ENCODE measurements at regions not wholly inside any gene's neighbourhood (a gene's known extent, or its start where the extent isn't known, plus 50 kb on each side); places are given as distances from the start of the nearest gene placed in this dataset.
"Not testable (repeated sequence)": the region's sequence is repeated elsewhere in the genome, so short reads cannot be mapped to it uniquely, and the experiment has no call there.

DNA sequence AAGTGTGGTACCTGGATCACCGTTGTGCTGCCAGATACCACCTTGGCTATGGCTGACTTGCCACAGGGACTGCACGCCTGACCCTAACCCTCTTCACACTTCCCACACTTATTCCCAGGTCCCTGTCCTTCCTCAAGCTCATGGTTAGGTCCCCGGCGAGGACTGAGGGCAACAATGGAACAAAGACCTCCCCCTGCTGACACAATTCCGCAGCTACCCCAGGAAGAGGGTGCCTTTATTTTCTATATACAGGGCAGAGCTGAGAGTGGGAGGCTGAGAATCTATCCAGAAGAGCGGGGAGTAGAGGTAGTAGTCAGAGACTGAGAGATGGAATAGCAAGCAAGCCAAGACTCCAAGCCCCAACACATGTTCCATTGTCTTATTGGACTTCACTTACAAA is 118.1 kb upstream of the SEM1 start:
- DNase-seq (ENCODE audit: low read depth, low spot score): no peak

GRCh38 chr7:96829121-96829520 is 119.5 kb upstream of the SEM1 start:
- DNase-seq (ENCODE audit: low read depth, low spot score): not testable (repeated sequence)

- DNase-seq (ENCODE audit: low read depth, low spot score): no peak
Observed at GRCh38 chr7:96831446-96831845, 121.8 kb upstream of the SEM1 start.

GRCh38 chr7:96832092-96832662 is 122.5 kb upstream of the SEM1 start:
- no peak for DNase-seq (ENCODE audit: low read depth, low spot score)

DNA sequence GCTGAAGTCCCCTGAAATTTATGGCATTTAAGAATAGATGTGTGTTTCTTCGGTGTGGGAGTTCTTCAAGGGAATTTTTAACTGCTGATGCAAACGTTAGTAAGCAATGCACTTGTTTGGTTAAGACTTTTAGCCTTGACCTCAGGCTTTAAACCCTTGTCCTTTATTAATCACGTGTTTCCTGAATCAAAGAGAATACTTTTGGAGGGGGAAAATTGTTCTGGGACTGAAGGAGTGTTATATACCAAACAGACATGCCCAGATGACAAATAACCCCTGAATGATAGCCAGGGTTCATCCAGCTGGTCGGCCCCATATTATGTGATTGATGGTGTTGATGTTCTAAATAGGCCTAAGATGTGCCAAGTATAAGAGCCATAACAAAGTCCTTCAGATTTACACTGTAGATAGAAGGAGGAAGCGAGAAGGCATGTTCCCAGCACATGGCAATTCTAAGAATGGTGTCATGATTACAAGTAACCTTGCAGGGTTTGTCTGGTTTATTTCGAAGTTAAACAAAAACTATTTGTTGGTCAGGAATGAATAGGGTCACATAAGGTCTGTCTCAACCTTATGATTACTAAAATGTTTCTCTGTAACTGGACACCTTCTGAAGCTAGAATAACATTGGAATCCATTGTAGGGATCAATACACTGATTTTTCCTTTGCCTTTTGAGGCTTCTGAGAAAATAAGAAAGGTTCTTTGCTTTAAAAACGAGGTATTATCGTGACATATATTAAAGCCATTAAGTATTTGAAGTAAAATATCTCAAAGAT is 124.2 kb upstream of the SEM1 start:
- DNase-seq (ENCODE audit: low read depth, low spot score): no peak

- DNase-seq (ENCODE audit: low read depth, low spot score): no peak
Observed at GRCh38 chr7:96836456-96836855, 126.8 kb upstream of the SEM1 start.

DNA sequence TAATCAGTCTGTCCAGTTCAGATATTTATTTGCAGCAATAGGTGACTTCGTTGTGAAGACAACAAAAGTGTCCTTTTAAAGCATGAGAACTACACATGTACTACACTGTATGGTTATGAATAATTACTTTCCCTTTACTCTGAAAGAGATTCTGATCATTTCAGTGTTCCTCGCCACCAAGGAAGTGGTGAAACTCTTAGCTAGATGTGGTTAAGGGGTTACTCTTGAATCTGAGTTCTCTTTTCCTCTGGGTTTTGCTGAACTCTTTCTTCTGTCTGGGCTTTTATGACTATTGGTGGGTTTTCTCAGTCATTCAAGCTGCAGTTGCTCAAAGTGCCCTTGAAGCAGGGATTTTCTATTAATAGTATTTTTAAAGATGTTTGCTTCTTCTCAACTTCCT is 127.9 kb upstream of the SEM1 start:
- peak; percentile 1 for DNase-seq (ENCODE audit: low read depth, low spot score)

GRCh38 chr7:96838481-96838880 is 128.8 kb upstream of the SEM1 start:
- no peak for DNase-seq (ENCODE audit: low read depth, low spot score)

DNA sequence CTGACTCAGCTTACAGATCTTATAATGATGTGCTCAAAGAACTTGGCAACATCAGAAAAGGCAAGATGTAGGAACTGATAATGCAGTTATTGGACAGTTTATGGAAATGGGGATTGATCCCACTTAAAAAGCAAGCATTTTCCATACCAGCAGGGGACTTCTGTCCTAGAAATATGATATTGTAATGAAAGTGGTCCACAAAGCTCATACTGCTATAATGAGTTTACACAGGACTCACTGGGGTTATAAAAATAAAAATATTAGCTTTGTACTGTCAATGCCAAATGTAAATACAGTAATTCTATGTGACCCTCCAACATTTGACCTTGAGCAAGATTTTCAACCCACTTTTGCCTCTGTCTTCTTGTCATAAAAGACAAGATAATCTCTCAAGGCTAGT is 145.5 kb upstream of the SEM1 start:
- no peak for DNase-seq (ENCODE audit: low read depth, low spot score)

DNA sequence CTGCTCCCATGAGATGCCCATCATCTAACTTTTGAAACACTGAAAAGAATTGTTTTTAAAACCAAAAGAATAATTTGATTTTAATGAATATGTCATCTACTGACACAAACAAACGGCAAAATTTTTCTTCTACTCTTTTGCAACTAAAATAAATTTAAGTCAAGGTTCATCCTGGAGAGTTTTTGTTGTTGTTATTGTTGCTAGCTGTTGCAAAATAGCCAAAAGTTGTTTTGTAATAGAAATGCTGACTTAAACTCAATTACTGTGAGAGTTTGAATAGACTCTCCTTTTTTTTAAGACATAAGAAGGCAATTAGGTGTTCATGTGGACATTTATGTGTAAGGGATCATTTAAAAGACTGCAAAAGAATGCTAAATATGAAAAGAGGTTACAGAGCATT is 146.0 kb upstream of the SEM1 start:
- DNase-seq (ENCODE audit: low read depth, low spot score): no peak

DNA sequence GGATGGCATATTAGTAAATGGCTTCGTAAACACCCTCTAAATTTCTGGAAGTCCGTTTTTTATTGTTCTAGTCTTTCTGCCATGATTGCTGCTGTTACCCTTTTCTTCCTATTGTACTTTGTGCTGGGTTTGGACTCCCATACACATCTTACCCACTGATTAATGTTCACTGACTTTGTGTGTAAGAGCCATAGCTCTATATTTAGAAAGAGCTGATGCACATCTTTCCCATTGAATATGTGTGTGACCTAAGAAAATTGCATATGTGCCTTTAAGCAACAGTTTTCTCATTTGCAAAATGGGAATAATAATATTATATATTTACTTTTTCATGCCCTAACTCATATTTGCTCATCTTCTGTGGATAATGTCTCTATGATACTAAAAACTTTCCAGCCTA is 135.8 kb upstream of the DLX6 start:
- no peak for DNase-seq (ENCODE audit: low read depth, low spot score)

DNA sequence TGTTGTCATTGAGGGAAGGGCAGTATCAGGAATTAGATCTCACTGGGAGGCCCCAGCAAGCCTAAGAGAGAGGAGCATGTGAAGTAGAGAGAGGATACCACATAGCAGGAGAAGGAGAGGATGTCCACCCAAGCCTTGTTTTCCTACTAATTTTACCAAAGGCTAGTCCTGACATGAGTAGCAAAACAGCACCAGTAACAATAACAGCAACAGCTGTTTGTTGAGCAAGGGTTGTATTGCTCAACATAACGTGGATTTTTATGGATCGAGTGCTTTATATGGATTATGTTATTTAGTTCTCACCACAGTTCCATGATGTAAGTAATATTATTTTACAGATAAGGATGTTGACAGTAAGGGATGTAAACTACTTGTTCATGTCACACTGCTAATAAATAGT is 135.2 kb upstream of the DLX6 start:
- no peak for DNase-seq (ENCODE audit: low read depth, low spot score)

DNA sequence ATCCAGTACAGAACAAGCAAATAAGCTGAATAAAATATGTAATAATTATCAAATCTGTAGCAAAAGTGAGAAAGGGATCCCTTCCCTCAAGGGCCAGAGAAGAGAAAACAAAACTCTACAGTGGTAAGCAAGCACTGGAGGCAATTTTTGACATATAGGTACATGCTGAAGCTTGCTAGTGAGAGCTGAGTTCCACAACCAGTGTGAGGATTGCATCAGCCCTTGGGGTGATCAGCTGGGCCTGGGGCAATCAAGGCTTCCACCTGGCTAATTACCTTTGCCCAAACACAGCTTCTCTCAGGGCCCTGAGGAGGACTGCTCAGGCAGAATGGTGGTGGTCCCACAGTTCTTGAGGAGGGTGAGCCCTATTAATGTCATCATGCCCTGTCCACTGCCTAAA is 134.4 kb upstream of the DLX6 start:
- no peak for DNase-seq (ENCODE audit: low read depth, low spot score)

GRCh38 chr7:96887426-96887825 is 117.9 kb upstream of the DLX6 start:
- DNase-seq (ENCODE audit: low read depth, low spot score): no peak

- DNase-seq (ENCODE audit: low read depth, low spot score): no peak
Observed at GRCh38 chr7:96899108-96899507, 106.2 kb upstream of the DLX6 start.

DNA sequence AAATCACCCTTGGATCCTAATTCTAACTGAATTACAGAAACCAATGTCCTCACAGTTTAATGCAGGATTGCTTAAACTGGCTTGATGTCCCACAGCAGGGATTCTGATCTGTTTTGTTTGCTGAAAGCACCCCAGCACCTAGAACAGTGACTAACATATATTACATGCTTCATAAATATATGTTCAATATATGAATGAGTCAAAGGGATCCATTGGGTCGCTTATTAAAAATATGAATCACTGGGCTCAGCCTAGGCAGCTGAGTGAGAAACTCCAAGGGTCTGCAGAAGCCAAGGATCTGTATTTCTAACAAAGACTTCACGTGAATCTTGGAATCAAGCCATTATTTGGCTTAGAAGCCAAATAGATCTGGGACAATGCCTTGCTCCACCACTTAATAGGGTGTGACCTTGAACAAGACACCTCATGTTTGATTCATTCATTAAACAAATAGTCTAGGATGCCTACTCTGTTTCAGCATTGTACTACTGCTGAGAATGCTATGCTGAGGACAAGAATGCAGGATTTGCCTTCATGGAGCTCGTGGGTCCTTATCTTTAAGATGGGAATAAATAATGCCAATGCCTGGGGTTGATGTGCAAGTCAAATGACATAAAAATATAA is 103.4 kb upstream of the DLX6 start:
- no peak for DNase-seq (ENCODE audit: low read depth, low spot score)

DNA sequence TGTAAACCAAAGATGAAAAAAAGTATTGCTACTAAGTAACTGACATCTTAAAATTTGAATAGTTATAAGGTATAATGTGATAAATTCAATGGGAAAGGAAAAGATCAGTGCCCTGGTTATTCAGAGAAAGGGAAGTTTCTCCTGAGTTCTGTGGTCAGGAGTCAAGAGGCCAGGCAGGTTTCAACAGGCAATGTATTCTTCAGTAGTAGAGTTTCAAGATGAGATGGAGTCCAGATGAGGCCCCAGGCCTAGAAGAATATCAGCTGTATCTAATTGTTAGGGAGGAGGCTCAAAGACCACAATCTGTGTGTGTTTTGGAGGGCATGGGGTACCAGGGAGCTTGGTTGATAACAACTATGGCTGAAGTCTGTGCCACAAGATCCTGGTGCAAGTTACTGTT is 101.4 kb upstream of the DLX6 start:
- DNase-seq (ENCODE audit: low read depth, low spot score): no peak

DNA sequence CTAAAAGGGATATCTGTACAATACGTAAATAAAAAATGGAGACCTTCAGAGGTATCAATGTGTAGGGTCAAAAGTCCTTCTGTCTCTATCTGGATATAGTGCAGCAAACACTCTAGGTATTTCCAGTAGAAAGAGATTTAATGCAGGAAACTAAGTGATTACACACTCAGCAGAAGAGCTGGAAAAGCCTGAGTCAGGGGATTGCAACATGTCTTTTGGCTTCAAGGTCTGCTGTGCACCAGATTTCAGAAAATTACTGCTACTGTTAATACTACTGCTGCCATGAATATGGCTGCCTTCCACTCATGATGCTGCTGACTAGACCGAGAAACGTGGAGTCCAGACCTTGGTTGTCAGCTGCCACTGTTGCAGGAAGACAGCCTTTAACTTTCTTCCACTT is 94.9 kb upstream of the DLX6 start:
- no peak for DNase-seq (ENCODE audit: low read depth, low spot score)

DNA sequence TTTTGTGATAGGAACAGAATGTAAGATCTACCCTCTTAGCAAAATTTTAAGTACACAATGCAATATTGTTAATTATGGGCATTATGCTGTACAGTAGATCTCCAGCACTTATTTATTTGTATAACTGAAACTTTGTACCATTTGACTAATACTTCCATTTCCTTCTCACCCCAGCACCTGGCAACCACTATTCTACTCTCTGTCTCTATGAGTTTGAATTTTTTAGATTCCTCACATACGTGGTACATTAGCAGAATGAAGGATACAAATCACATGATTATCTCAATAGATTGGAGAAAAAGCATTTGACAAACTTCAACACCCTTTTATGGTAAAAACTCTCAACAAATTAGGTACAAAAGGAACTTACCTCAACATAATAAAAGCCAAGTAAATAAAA is 90.3 kb upstream of the DLX6 start:
- DNase-seq (ENCODE audit: low read depth, low spot score): no peak

DNA sequence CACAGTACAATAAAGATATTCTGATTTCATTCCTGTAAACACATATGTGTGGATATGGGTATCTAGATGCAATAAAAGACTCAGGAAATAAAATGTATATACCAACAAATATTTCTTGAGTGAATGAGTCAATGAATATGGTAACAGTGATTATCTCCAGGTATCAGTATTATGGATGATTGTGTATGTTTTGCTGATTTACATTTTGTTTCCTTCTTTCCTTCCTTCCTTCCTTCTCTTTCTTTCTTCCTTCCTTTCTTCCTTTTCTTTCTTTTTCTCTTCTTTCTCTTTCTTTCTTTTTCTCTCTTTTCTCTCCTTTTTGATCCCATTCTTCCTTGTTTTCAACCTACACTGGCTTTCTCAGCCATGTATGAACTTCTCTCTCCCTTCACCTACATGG is 85.3 kb upstream of the DLX6 start:
- DNase-seq (ENCODE audit: low read depth, low spot score): no peak

DNA sequence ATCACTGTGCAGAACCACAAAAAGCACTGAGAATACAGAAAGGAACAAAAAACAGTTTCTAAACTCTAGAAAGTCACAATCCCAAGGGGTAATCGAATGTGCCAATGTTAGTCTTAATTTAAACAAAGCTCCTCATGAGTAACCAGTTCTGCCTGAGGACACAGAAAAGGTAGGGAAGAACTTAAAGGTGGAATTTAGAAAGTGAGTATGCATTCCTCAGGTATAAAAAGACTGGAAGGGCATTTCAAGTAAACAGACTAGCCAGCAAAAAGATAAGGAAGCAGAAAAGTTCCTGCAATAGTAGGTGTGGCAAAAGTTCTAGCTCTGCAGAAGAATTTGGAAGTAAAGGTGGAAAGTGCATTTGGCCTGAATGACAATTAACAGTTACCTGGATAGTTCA is 84.6 kb upstream of the DLX6 start:
- no peak for DNase-seq (ENCODE audit: low read depth, low spot score)

DNA sequence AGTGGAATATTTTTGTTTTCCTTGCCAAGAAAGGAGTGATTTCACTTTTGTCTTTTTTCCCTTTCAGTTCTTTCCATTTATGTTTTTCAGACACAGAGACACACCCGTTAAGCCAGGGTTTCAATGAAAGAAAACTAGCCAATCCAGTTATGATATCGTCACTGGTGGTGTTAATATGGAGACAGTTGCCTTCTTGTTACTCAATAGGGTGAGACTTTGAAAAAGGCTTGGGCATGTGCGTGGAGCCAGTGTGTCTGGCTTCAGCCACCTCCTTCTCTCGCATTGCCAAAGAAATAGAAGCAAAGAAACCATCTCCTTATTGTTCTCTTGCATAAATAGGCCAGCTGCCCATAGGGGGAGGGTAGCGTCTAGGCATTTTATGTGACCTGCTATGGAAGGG is 84.1 kb upstream of the DLX6 start:
- no peak for DNase-seq (ENCODE audit: low read depth, low spot score)

- DNase-seq (ENCODE audit: low read depth, low spot score): no peak
Observed at GRCh38 chr7:96921771-96922170, 83.6 kb upstream of the DLX6 start.

Data from activated naive CD8-positive, alpha-beta T cell treated with anti-CD3 and anti-CD28 coated beads, Interleukin-2, amount 50 U/mL, for 16 hours (primary cell).